ENCODE measurements at regions not wholly inside any gene's neighbourhood (a gene's known extent, or its start where the extent isn't known, plus 50 kb on each side); places are given as distances from the start of the nearest gene placed in this dataset.

DNA sequence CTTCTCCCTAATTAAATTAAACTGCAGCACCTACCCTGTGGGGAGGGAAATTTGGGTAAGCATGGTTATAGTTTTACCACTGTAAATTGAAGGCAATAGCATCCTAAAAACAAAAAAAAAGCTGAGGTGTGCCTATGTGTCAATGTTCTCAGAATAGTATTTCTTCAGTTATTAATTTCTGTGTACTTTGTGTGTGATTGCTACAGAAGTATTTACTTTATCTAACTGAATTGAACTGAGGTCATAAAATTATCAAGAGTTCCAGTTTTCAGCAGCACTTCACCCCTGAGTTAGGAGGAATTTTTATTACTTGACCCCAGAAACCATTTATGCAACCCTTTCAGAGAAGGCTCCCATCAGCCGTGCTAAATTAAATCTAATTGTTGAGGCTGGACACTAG lies 333.6 kb upstream of the ALCAM start:
- no peak for TF ChIP-seq BACH2 (CRISPR knock-in tag; IDR thresholded peaks at IDR 0.05; ENCODE audit: borderline replicate concordance)
- no peak for TF ChIP-seq ISL1 (CRISPR knock-in tag; IDR thresholded peaks at IDR 0.05)
- no peak for TF ChIP-seq ZNF8 (CRISPR knock-in tag; IDR thresholded peaks at IDR 0.05)
- TF ChIP-seq, protein P1, sequence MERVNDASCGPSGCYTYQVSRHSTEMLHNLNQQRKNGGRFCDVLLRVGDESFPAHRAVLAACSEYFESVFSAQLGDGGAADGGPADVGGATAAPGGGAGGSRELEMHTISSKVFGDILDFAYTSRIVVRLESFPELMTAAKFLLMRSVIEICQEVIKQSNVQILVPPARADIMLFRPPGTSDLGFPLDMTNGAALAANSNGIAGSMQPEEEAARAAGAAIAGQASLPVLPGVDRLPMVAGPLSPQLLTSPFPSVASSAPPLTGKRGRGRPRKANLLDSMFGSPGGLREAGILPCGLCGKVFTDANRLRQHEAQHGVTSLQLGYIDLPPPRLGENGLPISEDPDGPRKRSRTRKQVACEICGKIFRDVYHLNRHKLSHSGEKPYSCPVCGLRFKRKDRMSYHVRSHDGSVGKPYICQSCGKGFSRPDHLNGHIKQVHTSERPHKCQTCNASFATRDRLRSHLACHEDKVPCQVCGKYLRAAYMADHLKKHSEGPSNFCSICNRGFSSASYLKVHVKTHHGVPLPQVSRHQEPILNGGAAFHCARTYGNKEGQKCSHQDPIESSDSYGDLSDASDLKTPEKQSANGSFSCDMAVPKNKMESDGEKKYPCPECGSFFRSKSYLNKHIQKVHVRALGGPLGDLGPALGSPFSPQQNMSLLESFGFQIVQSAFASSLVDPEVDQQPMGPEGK (CRISPR knock-in tag; IDR thresholded peaks at IDR 0.05; ENCODE audit: borderline replicate concordance) = no peak
- TF ChIP-seq, protein P2, sequence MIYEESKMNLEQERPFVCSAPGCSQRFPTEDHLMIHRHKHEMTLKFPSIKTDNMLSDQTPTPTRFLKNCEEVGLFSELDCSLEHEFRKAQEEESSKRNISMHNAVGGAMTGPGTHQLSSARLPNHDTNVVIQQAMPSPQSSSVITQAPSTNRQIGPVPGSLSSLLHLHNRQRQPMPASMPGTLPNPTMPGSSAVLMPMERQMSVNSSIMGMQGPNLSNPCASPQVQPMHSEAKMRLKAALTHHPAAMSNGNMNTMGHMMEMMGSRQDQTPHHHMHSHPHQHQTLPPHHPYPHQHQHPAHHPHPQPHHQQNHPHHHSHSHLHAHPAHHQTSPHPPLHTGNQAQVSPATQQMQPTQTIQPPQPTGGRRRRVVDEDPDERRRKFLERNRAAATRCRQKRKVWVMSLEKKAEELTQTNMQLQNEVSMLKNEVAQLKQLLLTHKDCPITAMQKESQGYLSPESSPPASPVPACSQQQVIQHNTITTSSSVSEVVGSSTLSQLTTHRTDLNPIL (CRISPR knock-in tag; IDR thresholded peaks at IDR 0.05; ENCODE audit: low read depth) = no peak
- TF ChIP-seq TOX (CRISPR knock-in tag; IDR thresholded peaks at IDR 0.05; ENCODE audit: borderline replicate concordance) = no peak
- no peak for TF ChIP-seq ZFP30 (CRISPR knock-in tag; IDR thresholded peaks at IDR 0.05)
- TF ChIP-seq SNAI2 (CRISPR knock-in tag; IDR thresholded peaks at IDR 0.05) = no peak
- no peak for TF ChIP-seq ARNTL (CRISPR knock-in tag; IDR thresholded peaks at IDR 0.05; ENCODE audit: borderline replicate concordance, low read depth)
